Astrocyte of the hippocampus (primary cell): ENCODE measurements at regions not wholly inside any gene's neighbourhood (a gene's known extent, or its start where the extent isn't known, plus 50 kb on each side); places are given as distances from the start of the nearest gene placed in this dataset.
"Not testable (repeated sequence)": the region's sequence is repeated elsewhere in the genome, so short reads cannot be mapped to it uniquely, and the experiment has no call there.

Source experiments
- DNase-seq: peaks from one replicate; pipeline ENCODE4 v3.0.0; 2011; ENCODE audit warnings: low read depth, low spot score

DNA sequence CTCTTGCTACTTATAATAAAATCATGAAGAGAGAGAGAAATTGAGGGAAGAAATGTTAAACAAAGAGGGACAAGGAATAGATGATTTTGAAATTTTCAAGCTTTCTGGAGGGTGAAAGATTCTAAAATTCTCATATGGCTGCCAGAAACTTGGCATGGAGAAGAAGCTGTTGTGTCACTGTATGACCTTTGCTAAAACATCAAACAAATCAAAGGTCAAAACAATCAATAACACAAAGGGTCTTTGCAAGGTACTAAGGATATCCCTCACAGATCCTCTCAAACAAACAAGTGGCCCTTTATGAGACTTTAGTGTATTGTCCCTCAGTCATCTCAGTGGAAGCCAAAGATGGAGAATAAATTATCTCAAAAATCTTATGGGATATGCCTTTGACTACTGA lies 1039.2 kb upstream of the MIR17HG start:
- DNase-seq: no peak

DNA sequence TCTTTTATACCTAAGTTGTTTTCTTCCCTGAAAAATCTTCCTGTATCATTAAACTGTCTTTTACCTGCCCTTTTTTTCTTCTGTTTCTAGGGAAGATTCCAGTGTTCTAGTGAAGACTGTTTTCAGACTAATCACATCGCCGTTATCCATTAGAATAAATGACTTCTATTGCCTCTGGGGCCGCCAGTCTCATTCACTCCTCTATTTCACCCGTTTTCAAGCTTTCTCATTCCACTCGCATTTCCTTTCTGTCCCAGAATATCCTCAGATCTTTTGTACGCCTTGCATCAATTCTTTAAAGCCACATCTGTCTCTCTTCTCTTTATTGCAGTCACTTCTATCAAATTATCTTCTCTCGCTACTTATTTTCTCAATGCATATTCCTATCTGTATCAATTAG lies 1035.6 kb upstream of the MIR17HG start:
- no peak for DNase-seq

GRCh38 chr13:90315061-90315460 lies 1032.4 kb upstream of the MIR17HG start:
- DNase-seq: no peak

GRCh38 chr13:90320664-90321063 lies 1026.8 kb upstream of the MIR17HG start:
- no peak for DNase-seq

DNA sequence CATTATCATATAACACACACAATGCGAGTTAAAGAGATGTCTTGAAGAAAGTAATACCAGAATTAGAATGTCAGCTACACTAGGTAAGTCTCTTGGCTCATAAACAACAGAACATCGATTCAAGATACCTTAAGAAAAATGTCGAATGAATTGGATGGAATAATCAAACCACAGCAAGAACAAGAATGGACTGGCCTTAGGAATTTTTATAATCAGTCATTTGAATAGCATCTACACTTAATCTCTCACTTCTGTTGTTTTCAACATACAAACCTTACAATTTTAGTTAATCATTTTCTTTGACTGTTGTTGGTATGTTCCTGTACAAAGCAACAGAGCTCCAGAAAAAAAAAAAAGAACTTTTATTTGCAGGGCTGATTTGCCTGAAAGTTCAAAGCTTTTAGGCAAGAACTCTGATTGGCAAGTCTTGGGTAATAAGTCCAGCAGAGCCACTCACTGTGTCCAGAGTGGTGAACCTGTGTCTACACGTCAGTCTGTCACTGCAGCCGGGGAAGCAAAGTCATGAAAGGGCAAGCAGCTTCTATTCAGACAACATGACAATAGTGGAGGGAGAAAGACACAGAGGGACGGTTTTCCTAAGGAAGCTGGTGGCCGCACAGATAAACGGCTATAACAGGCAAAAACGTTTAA lies 1026.1 kb upstream of the MIR17HG start:
- no peak for DNase-seq

- DNase-seq: no peak
Measured at GRCh38 chr13:90329641-90330040, 1017.8 kb upstream of the MIR17HG start.

GRCh38 chr13:90331974-90332373 lies 1015.5 kb upstream of the MIR17HG start:
- DNase-seq: no peak

GRCh38 chr13:90336507-90336906 lies 1011.0 kb upstream of the MIR17HG start:
- DNase-seq: no peak

DNA sequence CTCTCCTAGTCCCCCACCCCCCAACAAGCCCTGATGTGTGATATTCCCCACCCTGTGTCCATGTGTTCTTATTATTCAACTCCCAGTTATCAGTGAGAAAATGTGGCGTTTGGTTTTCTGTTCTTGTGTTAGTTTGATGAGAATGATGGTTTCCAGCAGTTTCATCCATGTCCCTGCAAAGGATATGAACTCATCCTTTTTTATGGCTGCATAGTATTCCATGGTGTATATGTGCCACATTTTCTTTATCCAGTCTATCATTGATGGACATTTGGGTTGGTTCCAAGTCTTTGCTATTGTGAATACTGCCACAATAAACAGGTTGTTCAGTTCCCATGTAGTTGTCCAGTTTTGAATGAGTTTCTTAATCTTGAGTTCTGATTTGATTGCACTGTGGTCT lies 1006.1 kb upstream of the MIR17HG start:
- DNase-seq: not testable (repeated sequence)

DNA sequence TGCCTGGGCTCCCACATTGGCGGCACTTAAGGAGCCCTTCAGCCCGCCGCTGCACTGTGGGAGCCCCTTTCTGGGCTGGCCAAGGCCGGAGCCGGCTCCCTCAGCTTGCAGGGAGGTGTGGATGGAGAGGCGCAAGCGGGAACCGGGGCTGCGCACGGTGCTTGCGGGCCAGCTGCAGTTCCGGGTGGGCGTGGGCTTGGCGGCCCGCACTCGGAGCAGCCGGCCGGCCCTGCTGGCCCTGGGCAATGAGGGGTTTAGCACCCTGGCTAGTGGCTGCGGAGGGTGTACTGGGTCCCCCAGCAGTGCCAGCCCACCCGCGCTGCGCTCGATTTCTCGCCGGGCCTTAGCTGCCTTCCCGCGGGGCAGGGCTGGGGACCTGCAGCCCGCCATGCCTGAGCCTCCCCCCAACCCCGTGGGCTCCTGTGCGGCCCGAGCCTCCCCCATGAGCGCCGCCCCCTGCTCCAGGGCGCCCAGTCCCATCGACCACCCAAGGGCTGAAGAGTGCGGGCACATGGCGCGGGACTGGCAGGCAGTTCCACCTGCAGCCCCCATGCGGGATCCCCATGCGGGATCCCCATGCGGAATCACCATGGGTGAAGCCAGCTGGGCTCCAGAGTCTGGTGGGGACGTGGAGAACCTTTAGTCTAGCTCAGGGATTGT lies 998.9 kb upstream of the MIR17HG start:
- not testable (repeated sequence) for DNase-seq

DNA sequence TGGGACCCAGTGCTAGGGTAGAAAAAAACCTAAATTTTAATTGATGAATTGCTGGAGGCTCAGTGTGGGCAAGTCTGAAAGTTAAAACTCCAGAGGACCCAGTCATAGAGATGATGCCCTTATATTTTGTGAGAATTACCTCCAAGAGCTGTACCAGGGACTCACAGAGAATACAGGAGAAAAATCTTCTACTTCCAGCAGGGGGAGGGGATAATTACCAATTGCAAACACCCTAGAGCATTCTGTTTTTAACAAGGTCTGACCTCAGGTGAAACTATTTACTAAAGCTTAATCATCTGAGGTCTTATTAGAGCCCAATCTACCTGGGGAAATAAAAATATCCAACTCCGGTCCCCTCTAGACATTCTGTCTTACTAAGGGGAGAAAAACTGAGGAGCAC lies 994.7 kb upstream of the MIR17HG start:
- no peak for DNase-seq

- no peak for DNase-seq
Measured at GRCh38 chr13:90355162-90355751, 992.2 kb upstream of the MIR17HG start.

- DNase-seq: no peak
Measured at GRCh38 chr13:90360785-90361184, 986.7 kb upstream of the MIR17HG start.

GRCh38 chr13:90362707-90363106 lies 984.8 kb upstream of the MIR17HG start:
- no peak for DNase-seq

DNA sequence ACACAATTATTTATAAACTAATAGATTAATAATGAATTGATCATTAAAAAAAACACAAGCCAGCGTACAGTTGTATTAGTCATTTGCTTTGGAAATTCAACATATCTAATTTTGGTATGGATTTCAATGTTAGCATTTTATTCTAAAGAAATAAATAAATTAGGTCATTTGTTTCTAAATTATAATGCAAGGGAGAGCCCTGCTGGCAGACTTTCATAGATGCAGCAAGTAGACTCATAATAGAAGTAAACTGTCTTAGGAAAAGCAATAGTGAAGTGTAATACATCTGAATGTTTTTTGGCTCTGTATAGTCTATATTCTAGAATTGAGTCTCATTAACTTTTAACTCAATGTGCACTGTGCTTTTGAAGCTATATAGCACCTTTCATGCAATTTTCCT lies 982.4 kb upstream of the MIR17HG start:
- peak; percentile 12 for DNase-seq

DNA sequence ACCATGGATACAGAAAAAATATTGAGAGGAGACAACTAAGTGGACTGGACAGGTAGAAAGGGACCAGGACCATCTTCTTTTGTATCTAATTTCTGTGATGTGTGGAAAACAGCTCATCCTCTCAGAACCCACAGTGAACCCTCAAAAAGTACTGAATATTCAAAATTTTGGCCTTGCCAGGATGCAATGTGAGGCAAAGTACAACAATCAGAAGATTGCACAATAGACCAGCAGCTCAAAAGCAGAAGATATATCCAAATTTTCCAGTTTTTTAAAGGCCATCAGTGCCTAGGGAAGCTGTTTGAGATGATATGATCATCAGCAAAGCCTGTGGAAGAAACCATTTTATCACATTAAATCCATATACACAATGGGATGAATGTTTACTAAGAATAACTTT lies 973.3 kb upstream of the MIR17HG start:
- DNase-seq: no peak

- DNase-seq: no peak
Measured at GRCh38 chr13:90375851-90376250, 971.6 kb upstream of the MIR17HG start.

DNA sequence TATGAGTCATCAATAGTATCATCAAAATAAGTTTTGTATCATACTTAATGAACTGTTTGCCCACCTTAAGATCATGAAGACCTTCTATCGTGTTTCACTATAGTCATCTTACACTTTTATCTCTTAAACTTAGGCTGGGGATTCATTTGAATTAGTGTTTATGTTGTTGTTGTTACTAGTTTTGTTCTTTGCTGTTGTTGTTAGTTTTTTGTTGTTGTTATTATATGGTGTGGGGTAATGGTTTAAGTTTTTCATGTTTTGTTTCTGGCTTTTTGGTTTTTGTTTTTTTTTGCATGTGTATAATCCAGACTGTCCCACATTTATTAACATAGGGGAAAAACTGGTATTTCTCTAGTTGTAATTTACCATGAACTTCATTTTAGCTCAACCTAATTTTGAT lies 965.1 kb upstream of the MIR17HG start:
- DNase-seq: no peak

GRCh38 chr13:90385781-90386489 lies 961.6 kb upstream of the MIR17HG start:
- no peak for DNase-seq

DNA sequence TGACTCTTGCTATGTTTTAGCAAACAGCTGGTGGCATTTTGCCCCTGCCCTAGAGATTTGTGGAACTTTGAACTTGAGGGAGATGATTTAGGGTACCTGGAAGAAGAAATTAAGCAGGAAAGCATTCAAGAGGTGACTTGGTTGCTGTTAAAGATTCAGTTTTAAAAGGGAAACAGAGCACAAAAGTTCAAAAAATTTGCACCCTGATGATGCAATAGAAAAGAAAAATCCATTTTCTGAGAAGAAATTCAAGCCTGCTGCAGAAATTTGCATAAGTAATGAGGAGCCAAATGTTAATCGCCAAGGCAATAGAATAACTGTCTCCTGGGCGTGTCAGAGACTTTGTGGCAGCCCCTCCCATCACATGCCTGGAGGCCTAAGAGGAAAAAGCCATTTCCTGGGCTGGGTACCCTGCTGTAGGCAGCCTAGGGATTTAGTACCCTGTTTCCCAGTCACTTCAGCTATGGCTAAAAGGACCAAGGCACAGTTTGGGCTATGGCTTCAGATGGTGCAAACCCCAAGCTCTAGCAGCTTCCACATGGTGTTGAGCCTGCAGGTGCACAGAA lies 958.5 kb upstream of the MIR17HG start:
- DNase-seq: no peak

DNA sequence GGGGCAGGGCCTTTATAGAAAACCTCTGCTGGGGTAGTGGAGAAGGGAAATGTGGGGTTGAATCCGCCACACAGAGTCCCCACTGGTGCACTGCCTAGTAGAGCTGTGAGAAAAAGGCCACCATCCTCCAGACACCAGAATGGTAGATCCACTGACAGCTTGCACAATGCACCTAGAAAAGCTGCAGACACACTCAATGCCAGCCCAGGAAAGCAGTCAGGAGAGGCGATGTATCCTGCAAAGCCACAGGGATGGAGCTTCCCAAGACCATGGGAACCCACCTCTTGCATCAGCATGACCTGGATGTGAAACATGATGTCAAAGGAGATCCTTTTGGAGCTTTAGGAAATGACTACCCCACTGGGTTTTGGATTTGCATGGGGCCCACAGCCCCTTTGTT lies 958.0 kb upstream of the MIR17HG start:
- no peak for DNase-seq

GRCh38 chr13:90393408-90393807 lies 954.1 kb upstream of the MIR17HG start:
- no peak for DNase-seq
